HG02884 (cell line): ENCODE measurements at regions not wholly inside any gene's neighbourhood (a gene's known extent, or its start where the extent isn't known, plus 50 kb on each side); places are given as distances from the start of the nearest gene placed in this dataset.
"Not testable (repeated sequence)": the region's sequence is repeated elsewhere in the genome, so short reads cannot be mapped to it uniquely, and the experiment has no call there.

Source experiments
- ATAC-seq: cut with Tn5 transposase; IDR thresholded peaks from one replicate; pipeline ENCODE4 v1.9.1; 2021; ENCODE audit warnings: mild to moderate bottlenecking, moderate library complexity; ENCODE audit not compliant: unreplicated experiment

DNA sequence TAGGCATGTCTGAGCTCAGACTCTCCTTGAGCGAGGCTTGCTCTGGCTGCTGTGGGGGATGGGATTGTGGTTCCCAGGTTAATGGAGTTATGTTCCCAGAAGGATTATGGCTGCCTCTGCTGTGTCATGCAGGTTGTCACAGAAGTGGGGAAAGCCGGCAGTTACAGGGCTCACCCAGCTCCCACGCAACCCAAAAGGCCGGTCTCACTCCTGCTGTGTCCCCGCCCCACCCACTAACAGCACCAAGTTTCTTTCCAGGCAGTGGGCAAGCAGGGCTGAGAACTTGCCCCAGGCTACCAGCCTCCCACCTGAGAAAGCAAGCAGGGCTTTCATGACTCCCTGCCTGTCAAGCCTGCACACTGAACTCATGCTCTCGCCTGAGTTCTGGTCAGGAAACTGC, 750.5 kb downstream of the FRK start:
- ATAC-seq = no peak

DNA sequence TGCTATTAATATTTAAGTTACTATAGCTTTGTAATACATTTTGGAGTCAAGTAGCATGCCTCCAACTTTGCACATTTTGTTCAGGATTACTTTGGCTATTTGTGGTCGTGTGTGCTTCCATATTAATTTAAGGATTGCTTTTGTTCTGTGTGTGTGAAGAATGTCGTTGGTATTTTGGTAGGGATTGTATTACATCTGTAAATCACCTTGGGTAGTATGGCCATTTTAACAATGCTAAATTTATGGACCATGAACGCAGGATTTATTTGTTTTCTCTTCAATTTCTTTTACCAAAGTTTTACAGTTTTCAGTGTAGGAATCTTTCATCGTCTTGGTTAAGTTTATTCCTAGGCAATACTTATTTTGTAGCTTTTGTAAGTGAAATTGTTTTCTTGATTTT, 758.0 kb downstream of the FRK start:
- ATAC-seq = no peak

DNA sequence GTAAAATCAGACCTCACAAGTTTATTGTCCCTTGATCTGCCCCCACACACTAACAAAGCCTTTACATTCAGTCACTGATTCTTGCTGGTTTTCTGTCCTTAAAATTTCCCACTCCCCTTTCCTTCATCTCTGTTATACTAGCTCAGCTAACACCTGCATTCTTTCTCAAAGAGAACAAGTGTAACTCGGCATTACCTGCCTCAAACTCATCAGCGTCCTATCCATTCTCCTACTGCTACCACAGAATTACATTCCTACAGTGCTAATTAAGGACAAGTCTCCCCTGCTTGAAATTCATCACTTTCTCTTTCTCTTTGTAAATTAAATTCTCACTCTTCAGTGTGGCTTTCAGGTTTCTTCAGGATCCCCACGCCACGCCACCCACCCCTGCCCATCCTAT, 773.2 kb downstream of the FRK start:
- no peak for ATAC-seq

- no peak for ATAC-seq
Observed at GRCh38 chr6:115276881-115277565, 783.7 kb downstream of the FRK start.

DNA sequence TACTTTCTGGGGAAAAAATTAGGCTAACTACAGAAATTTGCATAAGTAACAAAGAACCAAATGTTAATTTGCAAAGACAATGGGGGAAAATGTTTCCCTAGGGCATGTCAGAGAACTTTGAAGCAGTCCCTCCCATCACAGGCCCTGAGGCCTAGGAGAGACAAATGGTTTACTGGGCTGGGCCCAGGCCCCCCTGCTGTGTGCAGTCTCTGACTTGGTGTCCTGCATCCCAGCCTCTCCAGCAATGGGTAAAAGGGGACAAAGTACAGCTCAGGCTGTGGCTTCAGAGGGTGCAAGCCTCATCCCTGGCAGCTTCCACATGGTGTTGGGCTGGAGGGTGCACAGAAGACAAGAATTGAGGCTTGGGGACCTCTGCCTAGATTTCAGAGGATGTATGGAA, 788.4 kb downstream of the FRK start:
- ATAC-seq = no peak

DNA sequence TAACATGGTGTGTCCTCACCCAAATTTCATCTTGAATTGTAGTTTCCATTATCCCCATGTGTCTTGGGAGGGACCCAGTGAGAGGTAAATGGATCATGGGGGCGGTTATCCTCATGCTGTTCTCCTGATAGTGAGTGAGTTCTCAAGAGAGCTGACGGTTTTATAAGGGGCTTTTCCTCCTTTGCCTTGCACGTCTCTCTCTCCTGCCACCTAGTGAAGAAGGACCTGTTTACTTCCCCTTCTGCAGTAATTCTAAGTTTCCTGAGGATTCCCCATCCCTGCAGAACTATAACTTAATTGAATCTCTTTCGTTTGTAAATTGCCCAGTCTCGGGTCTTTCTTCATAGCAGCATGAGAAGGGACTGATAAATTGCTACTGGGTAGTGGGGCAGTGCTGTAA, 789.3 kb downstream of the FRK start:
- no peak for ATAC-seq

DNA sequence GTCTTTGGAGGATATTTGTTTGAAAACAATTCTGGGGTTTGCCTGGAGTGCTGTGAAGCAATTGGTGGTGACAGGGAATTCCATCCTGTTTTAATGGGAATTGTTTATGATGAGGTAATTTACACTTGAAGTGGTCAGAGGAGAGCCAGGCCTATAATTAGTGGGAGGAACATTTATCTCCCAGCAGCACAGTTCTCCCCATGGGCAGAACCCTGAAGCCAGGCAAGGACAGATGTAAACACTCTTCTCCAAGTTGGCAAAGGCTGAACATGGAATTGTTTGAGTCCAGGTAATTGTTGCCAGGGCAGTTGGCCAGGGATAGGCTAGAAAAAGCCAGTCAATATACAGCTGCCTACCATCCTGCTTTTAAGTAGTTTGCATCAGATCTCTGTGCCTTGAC, 789.7 kb downstream of the FRK start:
- ATAC-seq = no peak

- ATAC-seq = no peak
Observed at GRCh38 chr6:115241373-115241772, 819.3 kb downstream of the FRK start.

DNA sequence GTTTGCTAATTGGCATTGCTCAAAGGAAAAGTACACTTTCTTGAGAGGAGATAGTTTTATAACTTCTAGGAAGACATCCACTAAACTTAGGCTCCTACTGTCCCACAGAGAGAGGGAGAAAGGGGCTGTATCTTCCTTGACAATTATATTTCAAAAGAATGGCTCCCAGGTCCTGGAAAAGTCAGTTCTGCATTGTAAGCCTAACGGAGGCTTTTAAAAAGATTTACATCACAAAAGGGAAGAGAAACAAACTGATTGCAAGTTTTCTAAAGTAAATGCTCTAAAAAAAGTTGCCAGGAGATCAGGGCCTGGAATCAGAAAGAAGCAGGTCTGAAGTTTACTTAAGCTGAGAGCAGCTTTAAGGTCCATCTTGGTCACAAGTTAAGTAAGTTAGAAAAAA, 839.5 kb downstream of the FRK start:
- ATAC-seq = no peak

DNA sequence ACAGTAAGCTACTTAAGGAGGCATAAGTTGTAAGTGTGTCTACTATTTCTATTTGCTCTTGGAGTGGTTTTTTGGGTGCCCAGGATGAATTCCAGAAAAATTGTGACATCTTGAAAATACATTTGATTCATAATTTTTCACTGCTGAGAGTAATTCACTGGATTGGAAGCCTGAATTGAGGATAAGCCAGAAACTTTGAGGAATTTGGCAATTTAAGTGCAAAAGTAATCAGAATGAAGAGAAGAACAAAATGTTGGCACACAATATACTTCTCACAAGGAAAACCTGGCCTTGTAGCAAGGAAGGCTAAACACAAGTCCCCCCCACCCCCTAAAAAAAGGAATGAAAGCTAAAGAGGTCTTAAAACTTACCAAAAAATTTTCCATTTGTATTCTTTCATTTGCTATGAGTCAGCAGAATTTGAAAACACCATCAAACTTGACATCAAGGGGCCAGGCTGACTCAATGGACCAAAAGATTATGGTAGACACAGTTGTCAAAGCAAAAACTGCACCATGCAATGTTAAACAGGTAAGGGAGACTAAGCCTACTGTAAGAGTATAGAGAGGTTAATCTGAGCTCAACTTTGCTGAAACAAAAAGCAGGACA, 840.0 kb downstream of the FRK start:
- ATAC-seq = no peak

GRCh38 chr6:115219645-115220044, 841.0 kb downstream of the FRK start:
- ATAC-seq = no peak

DNA sequence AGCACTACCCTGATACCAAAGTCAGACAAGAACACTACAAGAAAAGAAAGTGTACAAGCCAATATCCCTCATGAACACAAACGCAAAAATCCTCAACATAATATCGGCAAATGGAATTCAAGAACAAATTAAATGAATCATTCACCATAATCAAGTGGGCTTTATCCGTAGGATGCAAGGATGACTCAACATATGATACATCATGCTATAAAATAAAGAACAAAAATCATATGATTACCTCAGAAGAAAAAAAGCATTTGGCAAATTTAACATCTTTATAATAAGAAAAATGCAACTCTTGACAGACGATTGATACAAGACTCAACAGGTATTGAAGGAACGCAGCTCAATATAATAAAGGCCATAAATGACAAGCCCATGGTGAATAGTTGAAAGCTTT, 843.9 kb downstream of the FRK start:
- no peak for ATAC-seq

DNA sequence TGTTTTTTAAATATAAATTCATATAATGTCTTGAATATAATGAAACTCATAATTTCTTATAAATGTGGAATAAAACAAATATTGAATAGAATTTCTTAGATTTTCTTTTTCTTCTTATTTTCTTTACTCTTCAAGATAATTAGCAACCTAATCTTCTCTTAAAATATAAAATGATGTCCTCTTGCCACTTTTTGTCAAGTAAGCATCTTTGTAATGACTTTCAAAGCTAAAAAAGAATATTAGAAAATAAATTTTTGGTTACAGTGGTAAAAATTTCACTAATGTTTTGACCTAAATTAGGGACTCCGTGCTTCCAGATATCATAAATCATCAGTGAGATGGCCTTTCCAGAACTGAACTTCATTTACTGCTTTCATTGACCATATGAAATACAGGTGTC, 846.4 kb downstream of the FRK start:
- ATAC-seq = no peak

- ATAC-seq = no peak
Observed at GRCh38 chr6:115203381-115203780, 857.3 kb downstream of the FRK start.

DNA sequence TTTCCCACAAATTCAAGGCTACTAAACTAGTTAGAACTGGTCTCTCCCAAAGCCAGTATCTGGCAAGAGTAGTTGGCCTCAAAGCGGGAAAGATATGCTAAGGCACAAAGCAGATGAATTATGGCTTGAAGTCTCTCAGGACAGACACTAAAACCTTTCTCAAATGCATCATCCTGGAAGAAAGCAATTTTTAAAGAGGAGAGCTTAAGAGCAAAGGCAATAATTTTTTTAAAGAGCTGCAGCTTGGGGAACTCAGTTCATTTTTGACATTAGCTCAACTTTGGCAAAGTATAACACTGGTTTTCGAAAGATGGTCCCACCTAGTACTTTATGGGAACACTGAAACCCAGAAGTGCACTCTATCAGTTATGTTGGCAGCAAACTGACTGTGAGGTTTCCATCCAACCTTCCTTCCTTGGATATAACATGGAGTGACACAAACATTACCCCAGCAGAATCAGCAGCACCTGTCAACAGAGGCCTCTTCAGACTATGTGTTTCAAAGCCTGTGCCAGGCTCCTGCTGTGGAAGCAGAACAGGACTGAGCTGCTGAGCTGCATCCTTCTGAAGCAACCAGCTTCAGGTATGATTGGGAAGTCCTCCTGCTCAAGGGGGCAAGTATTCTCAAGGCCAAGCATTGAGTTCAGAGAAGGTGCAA, 852.3 kb upstream of the HS3ST5 start:
- ATAC-seq = no peak

DNA sequence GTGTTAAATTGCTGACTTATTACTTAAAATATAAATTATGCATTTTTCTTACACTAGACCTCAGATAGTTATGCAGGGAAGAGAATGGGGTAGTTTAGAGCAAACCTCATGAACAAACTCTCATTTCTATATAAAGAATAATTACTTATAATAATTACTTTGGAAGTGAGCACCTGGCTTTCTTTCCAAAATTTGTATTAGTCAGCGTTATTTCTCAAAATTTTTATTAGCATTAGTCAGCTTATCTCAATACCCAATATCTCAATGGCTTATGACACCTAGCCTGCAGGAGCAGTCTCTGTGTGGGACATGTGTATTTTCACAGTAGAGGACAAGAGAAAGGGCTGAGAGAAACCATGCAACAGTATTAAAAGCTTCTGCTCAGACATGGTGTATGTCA, 849.2 kb upstream of the HS3ST5 start:
- no peak for ATAC-seq

DNA sequence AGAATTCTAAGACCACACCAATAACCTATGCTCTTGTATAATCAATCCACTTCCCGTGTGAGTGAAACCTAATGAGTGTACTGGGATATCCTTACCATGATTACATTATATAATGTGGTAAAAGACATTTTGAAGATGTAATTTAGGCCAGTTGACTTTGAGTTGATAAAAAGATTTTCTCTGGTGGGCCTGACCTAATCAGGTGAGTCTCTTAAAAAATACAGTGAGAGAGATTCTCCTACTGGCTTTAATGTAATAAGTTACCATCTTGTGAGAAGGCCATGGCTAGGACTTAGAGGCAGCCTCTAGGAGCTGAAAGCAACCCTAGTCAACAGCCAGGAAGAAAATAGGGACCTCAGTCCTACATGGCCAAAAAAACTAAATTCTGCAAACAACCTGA, 847.7 kb upstream of the HS3ST5 start:
- ATAC-seq = no peak

DNA sequence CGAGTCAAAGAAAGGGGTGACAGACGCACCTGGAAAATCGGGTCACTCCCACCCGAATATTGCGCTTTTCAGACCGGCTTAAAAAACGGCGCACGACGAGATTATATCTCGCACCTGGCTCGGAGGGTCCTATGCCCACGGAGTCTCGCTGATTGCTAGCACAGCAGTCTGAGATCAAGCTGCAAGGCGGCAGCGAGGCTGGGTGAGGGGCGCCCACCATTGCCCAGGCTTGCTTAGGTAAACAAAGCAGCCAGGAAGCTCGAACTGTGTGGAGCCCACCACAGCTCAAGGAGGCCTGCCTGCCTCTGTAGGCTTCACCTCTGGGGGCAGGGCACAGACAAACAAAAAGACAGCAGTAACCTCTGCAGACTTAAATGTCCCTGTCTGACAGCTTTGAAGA, 832.6 kb upstream of the HS3ST5 start:
- ATAC-seq = not testable (repeated sequence)

- ATAC-seq = not testable (repeated sequence)
Observed at GRCh38 chr6:115165912-115166311, 823.1 kb upstream of the HS3ST5 start.

- no peak for ATAC-seq
Observed at GRCh38 chr6:115159733-115160132, 816.9 kb upstream of the HS3ST5 start.

DNA sequence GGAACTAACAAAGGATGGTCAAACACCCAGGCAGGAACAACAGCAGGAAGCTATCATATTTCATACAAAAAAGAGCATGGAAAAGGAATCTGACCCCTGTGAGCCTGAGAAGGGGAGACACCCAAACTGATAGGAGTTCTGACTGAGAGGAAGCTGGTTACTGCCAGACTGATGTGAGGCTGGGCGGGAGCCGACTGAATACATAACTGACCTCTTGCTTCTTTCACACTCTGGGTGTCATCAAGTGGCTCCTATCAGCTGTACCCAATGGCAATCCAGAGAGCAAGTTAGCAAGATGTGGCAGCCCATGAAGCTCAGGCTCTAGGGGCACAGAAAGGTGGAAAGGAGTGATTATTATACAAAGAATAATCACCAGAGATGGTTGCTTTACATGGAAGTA, 795.1 kb upstream of the HS3ST5 start:
- no peak for ATAC-seq

- no peak for ATAC-seq
Observed at GRCh38 chr6:115133790-115134189, 791.0 kb upstream of the HS3ST5 start.
